PC-9 (cell line): ENCODE measurements at regions not wholly inside any gene's neighbourhood (a gene's known extent, or its start where the extent isn't known, plus 50 kb on each side); places are given as distances from the start of the nearest gene placed in this dataset.

Experiments used
- BruUV-seq: library from RNA; stranded (reverse); fragments of 400-500 nt; replicated peaks from 2 replicates; lab custom pipeline; 2021; lab: Mats Ljungman, UMichigan
- CTCF ChIA-PET: fragments of 300-600 bp; sonication (Branson Sonifier 250); formaldehyde crosslinking; loops from one replicate; lab custom pipeline; 2022; ENCODE audit warnings: antibody characterized with exemption; lab: Charles Lee
- POLR2A ChIA-PET: fragments of 300-600 bp; sonication (Branson Sonifier 250); formaldehyde crosslinking; loops from one replicate; lab custom pipeline; 2022; ENCODE audit warnings: antibody characterized with exemption; ENCODE audit not compliant: unreplicated experiment; lab: Charles Lee
- DNase-seq, 2 experiments: peaks; one replicate each; pipeline versions ENCODE4 v3.0.0 to v3.0.0-alpha.2; 2015 to 2022; ENCODE audit warnings: mixed read lengths in 1 of 2
- H2AFZ ChIP-seq: fragments of 200-600 bp; sonication (generic); 2 replicates; pipeline ENCODE4 v1.8.1; 2017; ENCODE audit warnings: antibody characterized with exemption
- H3F3A ChIP-seq: fragments of 200-600 bp; sonication (generic); 2 replicates; pipeline ENCODE4 v1.8.1; 2017; ENCODE audit warnings: antibody characterized with exemption, mild to moderate bottlenecking, low read depth; ENCODE audit not compliant: insufficient read depth
- H3K27ac ChIP-seq: fragments of 200-600 bp; sonication (generic); 2 replicates; pipeline ENCODE4 v1.6.1; 2016; ENCODE audit warnings: mixed run types
- H3K27me3 ChIP-seq: fragments of 200-600 bp; sonication (generic); 2 replicates; pipeline ENCODE4 v1.6.1; 2016; ENCODE audit warnings: low read depth, mixed run types; ENCODE audit not compliant: insufficient read depth
- H3K36me3 ChIP-seq: fragments of 200-600 bp; sonication (generic); 2 replicates; pipeline ENCODE4 v1.6.1; 2016; ENCODE audit warnings: low read depth, mixed run types
- H3K4me1 ChIP-seq: fragments of 200-600 bp; sonication (generic); replicated peaks from 2 replicates; pipeline ENCODE4 v1.6.1; 2016; ENCODE audit warnings: mixed run types; ENCODE audit not compliant: insufficient read depth
- H3K4me2 ChIP-seq: fragments of 200-600 bp; sonication (generic); 2 replicates; pipeline ENCODE4 v1.6.1; 2017; ENCODE audit warnings: mixed run types
- H3K4me3 ChIP-seq: fragments of 200-600 bp; sonication (generic); 2 replicates; pipeline ENCODE4 v1.6.1; 2016; ENCODE audit warnings: mixed run types
- H3K79me2 ChIP-seq: fragments of 200-600 bp; sonication (generic); 2 replicates; pipeline ENCODE4 v1.6.1; 2017; ENCODE audit warnings: low read depth, mixed run types
- H3K9me2 ChIP-seq: fragments of 200-600 bp; sonication (generic); 2 replicates; pipeline ENCODE4 v1.8.1; 2017; ENCODE audit warnings: mild to moderate bottlenecking; ENCODE audit not compliant: insufficient read depth
- H3K9me3 ChIP-seq: fragments of 200-600 bp; sonication (generic); 2 replicates; pipeline ENCODE4 v1.8.1; 2016; ENCODE audit warnings: low read depth; ENCODE audit not compliant: insufficient read depth
- H4K20me1 ChIP-seq: fragments of 200-600 bp; sonication (generic); 2 replicates; pipeline ENCODE4 v1.8.1; 2017; ENCODE audit not compliant: insufficient read depth
- CTCF ChIP-seq: fragments of 200-600 bp; sonication (generic); conservative IDR thresholded peaks from 2 replicates; pipeline ENCODE4 v1.6.1; 2017; ENCODE audit warnings: mixed run types, antibody characterized with exemption, mild to moderate bottlenecking, moderate library complexity
- EZH2 ChIP-seq: fragments of 200-600 bp; sonication (generic); IDR thresholded peaks from 2 replicates; pipeline ENCODE4 v1.8.0; 2017; ENCODE audit warnings: antibody characterized with exemption, low read depth
- intact Hi-C: fragments of 100-400 bp; cut with micrococcal nuclease; formaldehyde crosslinking; loops from one replicate; pipeline ENCODE4 v1.10.0; 2022; ENCODE audit not compliant: unreplicated experiment

GRCh38 chr9:97802276-97802675 is 50.8 kb upstream of the FOXE1 start:
- H3K27me3 ChIP-seq = no peaks in the 10 kb centered on the region
- H3K4me2 ChIP-seq = peak overlapping the region; percentile 87
- H3K4me3 ChIP-seq = peak overlapping the region; percentile 16; the same call in 1 of the 2 replicates
- no peaks in the 10 kb centered on the region for H3K79me2 ChIP-seq
- no peaks in the 10 kb centered on the region for H3K9me3 ChIP-seq
- intact Hi-C loops = loop anchor here (1.0 to 5.0 kb wide), 4 partner anchors 51 to 100 kb away; partner anchors contain the start of gene FOXE1
- no peaks in the 10 kb centered on the region for H3K36me3 ChIP-seq
- no TSS peak for BruUV-seq
- ChIA-PET CTCF (no interaction called here), POLR2A (interaction anchor here (0.6 to 0.9 kb wide), 2 partner anchors 49 to 88 kb away, joined by 14 to 32 read pairs; no protein-coding TSS in a partner anchor)
- peak; percentile 85 to 91 for DNase-seq
- no peaks in the 10 kb centered on the region for H3K9me2 ChIP-seq
- peak overlapping the region; percentile 85 for H3K27ac ChIP-seq
- H4K20me1 ChIP-seq = no peaks in the 10 kb centered on the region
- peaks cover 36% of the 10 kb centered on the region for H3F3A ChIP-seq
- H3K4me1 ChIP-seq = peaks cover 52% of the 10 kb centered on the region
- no peak for TF ChIP-seq CTCF
- TF ChIP-seq EZH2 = no peak
- peak overlapping the region; percentile 61 for H2AFZ ChIP-seq

GRCh38 chr9:97803167-97804058 is 49.6 kb upstream of the FOXE1 start:
- Histone ChIP-seq H3K36me3 (no peaks in the 10 kb centered on the region), H3K4me2 (peak overlapping the region; percentile 87), H3K79me2 (no peaks in the 10 kb centered on the region), H3K27me3 (no peaks in the 10 kb centered on the region), H3K27ac (peak overlapping the region; percentile 85), H2AFZ (peak overlapping the region; percentile 81), H3K4me1 (peaks cover 64% of the 10 kb centered on the region), H3F3A (peaks cover 44% of the 10 kb centered on the region), H3K9me2 (no peaks in the 10 kb centered on the region), H3K4me3 (peak overlapping the region; percentile 64), H3K9me3 (no peaks in the 10 kb centered on the region), H4K20me1 (no peaks in the 10 kb centered on the region)
- no peak for TF ChIP-seq CTCF
- TF ChIP-seq EZH2 = no peak
- intact Hi-C loops = loop anchor here (1.0 to 5.0 kb wide), 4 partner anchors 49 to 170 kb away; partner anchors contain the start of genes FOXE1, NCBP1 and TSTD2
- DNase-seq = peak; percentile 63 to 86
- CTCF ChIA-PET = no interaction called here
- POLR2A ChIA-PET = no interaction called here
- BruUV-seq = no TSS peak
